Neutrophil (primary cell): ENCODE measurements at regions not wholly inside any gene's neighbourhood (a gene's known extent, or its start where the extent isn't known, plus 50 kb on each side); places are given as distances from the start of the nearest gene placed in this dataset.

Source experiments
- H3K27ac ChIP-seq: fragments of 200-600 bp; sonication (generic); 2 replicates; pipeline ENCODE4 v1.5.1; 2016; ENCODE audit warnings: mild to moderate bottlenecking, moderate library complexity
- H3K27me3 ChIP-seq: fragments of 200-600 bp; sonication (generic); 2 replicates; pipeline ENCODE4 v1.6.0; 2016; ENCODE audit warnings: mild to moderate bottlenecking
- H3K36me3 ChIP-seq: fragments of 200-600 bp; sonication (generic); 2 replicates; pipeline ENCODE4 v1.5.1; 2017
- H3K4me1 ChIP-seq, 2 experiments: fragments of 200-600 bp in 1 of 2; sonication (generic) in 1 of 2; 1 replicate in 1 of 2; 2 replicates in 1 of 2; pipeline versions ENCODE4 v1.5.1 to v1.6.1; 2013 to 2016; ENCODE audit warnings: low read depth in 1 of 2, low read length in 1 of 2, mild to moderate bottlenecking in 1 of 2, moderate library complexity in 1 of 2; ENCODE audit not compliant: control insufficient read depth in 1 of 2, insufficient read depth in 1 of 2
- H3K4me3 ChIP-seq, 2 experiments: fragments of 200-600 bp in 1 of 2; sonication (generic) in 1 of 2; 1 replicate in 1 of 2; 2 replicates in 1 of 2; pipeline ENCODE4 v1.5.1; 2013 to 2016; ENCODE audit warnings: low read depth in 1 of 2, low read length in 1 of 2, mild to moderate bottlenecking in 1 of 2, moderate library complexity in 1 of 2
- H3K9me3 ChIP-seq: fragments of 200-600 bp; sonication (generic); 2 replicates; pipeline ENCODE4 v1.5.1; 2016
- CTCF ChIP-seq: fragments of 200-600 bp; sonication (generic); IDR thresholded peaks from 2 replicates; pipeline ENCODE4 v1.5.1; 2016; ENCODE audit warnings: antibody characterized with exemption

- H3K4me3 ChIP-seq = no peak overlapping the region
- peaks cover 0 to 3% of the 10 kb centered on the region in 2 experiments for H3K4me1 ChIP-seq
- H3K9me3 ChIP-seq = no peaks in the 10 kb centered on the region
- H3K36me3 ChIP-seq = no peaks in the 10 kb centered on the region
- no peak for TF ChIP-seq CTCF
- no peaks in the 10 kb centered on the region for H3K27me3 ChIP-seq
- H3K27ac ChIP-seq = no peak overlapping the region
Measured at GRCh38 chr2:196256585-196256984, 85.2 kb upstream of the STK17B start.

DNA sequence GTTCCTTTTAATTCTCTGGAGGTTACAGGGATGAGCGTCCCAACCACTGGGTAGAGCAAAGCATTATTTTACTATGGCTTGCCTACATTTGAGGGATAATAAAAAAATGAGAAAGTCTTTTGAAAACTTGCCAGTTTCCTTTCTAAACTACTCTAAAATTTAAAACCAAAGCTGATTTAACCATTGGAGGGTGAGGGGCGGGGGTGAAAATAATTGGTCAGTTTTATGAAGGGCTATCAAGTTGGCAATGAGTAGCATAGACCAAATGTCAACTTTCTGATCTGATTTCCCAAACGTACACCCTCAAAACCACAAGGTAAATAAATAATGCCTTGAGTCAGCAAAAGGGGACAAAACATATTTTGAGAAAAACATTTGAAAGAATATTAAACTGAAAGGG, 85.7 kb upstream of the STK17B start:
- no peak overlapping the region for H3K27ac ChIP-seq
- no peak overlapping the region for H3K4me3 ChIP-seq
- no peak for TF ChIP-seq CTCF
- H3K27me3 ChIP-seq = no peaks in the 10 kb centered on the region
- no peaks in the 10 kb centered on the region for H3K36me3 ChIP-seq
- H3K9me3 ChIP-seq = no peaks in the 10 kb centered on the region
- H3K4me1 ChIP-seq = peaks cover 0 to 4% of the 10 kb centered on the region in 2 experiments

GRCh38 chr2:196258407-196258806, 87.0 kb upstream of the STK17B start:
- no peaks in the 10 kb centered on the region for H3K27me3 ChIP-seq
- H3K27ac ChIP-seq = no peak overlapping the region
- no peaks in the 10 kb centered on the region for H3K9me3 ChIP-seq
- H3K4me1 ChIP-seq = peaks cover 12 to 17% of the 10 kb centered on the region in 2 experiments
- no peak for TF ChIP-seq CTCF
- no peaks in the 10 kb centered on the region for H3K36me3 ChIP-seq
- no peak overlapping the region for H3K4me3 ChIP-seq

- Histone ChIP-seq H3K9me3 (no peaks in the 10 kb centered on the region), H3K27ac (no peak overlapping the region), H3K27me3 (no peaks in the 10 kb centered on the region), H3K4me1 (peaks cover 19 to 24% of the 10 kb centered on the region in 2 experiments), H3K36me3 (no peaks in the 10 kb centered on the region), H3K4me3 (no peak overlapping the region)
- TF ChIP-seq CTCF = no peak
Measured at GRCh38 chr2:196259507-196260481, 88.4 kb upstream of the STK17B start.

DNA sequence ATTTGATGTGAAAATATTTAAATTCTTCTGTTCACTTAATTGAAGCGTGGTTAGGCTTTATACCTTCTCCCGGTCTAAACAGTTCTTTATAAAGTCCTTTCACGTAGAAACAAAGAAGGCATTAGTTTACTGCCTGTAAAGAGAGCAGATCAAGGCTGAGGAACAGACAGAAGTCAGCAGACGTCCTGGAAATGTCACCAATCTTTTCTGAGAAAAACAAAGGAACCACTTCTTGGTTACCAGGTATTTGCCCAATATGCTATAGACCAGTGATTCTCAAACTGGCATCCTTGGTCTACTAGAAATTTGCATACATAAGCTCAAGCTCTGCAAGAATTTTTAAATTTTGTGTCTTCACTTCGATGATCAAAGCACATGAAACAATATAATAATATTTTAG, 89.2 kb upstream of the STK17B start:
- no peaks in the 10 kb centered on the region for H3K27me3 ChIP-seq
- H3K4me3 ChIP-seq = no peak overlapping the region
- no peak for TF ChIP-seq CTCF
- no peaks in the 10 kb centered on the region for H3K36me3 ChIP-seq
- H3K9me3 ChIP-seq = no peaks in the 10 kb centered on the region
- peaks cover 19 to 24% of the 10 kb centered on the region in 2 experiments for H3K4me1 ChIP-seq
- H3K27ac ChIP-seq = no peak overlapping the region
